Lung (tissue), 11 donors: ENCODE measurements at regions not wholly inside any gene's neighbourhood (a gene's known extent, or its start where the extent isn't known, plus 50 kb on each side); places are given as distances from the start of the nearest gene placed in this dataset.

ENCODE experiments used
- ATAC-seq: fragments of 200-7000 bp; cut with Tn5 transposase; one replicate; pipeline ENCODE4 v1.9.1; 2020; ENCODE audit warnings: moderate number of reproducible peaks; ENCODE audit not compliant: insufficient read depth, low FRiP score
- DNase-seq, 3 donors: peaks; one replicate each; pipeline ENCODE4 v3.0.0-alpha.2; 2013 to 2017
- H3K27ac ChIP-seq, 2 donors: one replicate each; pipeline ENCODE4 v1.5.1; 2013; ENCODE audit warnings: mild to moderate bottlenecking in 2 of 2, moderate library complexity in 2 of 2, control low read depth in 1 of 2, inconsistent platforms in 1 of 2, low read depth in 1 of 2, low read length in 1 of 2
- H3K27me3 ChIP-seq, 3 donors: one replicate each; pipeline ENCODE4 v1.5.1; 2013; ENCODE audit warnings: low read length in 2 of 3; ENCODE audit not compliant: control insufficient read depth in 3 of 3, insufficient read depth in 3 of 3
- H3K36me3 ChIP-seq, 4 donors: one replicate each; pipeline ENCODE4 v1.5.1; 2013; ENCODE audit warnings: low read length in 4 of 4, mild to moderate bottlenecking in 1 of 4, moderate library complexity in 1 of 4; ENCODE audit not compliant: control insufficient read depth in 4 of 4, insufficient read depth in 4 of 4
- H3K4me1 ChIP-seq, 5 donors: one replicate each; pipeline ENCODE4 v1.5.1; 2013; ENCODE audit warnings: low read length in 5 of 5, mild to moderate bottlenecking in 2 of 5, moderate library complexity in 1 of 5; ENCODE audit not compliant: control insufficient read depth in 5 of 5, insufficient read depth in 5 of 5
- H3K4me3 ChIP-seq: one replicate; pipeline ENCODE4 v1.5.1; 2013; ENCODE audit warnings: mild to moderate bottlenecking, control low read depth, moderate library complexity
- H3K9ac ChIP-seq, 2 donors: one replicate each; pipeline ENCODE4 v1.5.1; 2013; ENCODE audit warnings: low read length in 2 of 2, control low read depth in 1 of 2; ENCODE audit not compliant: insufficient read depth in 1 of 2
- H3K9me3 ChIP-seq, 4 donors: one replicate each; pipeline ENCODE4 v1.5.1; 2013; ENCODE audit warnings: low read length in 3 of 4, mild to moderate bottlenecking in 1 of 4, moderate library complexity in 1 of 4; ENCODE audit not compliant: control insufficient read depth in 4 of 4, insufficient read depth in 3 of 4
- CTCF ChIP-seq: IDR thresholded peaks from 2 replicates; pipeline ENCODE4 v1.5.1; 2012; ENCODE audit warnings: mild to moderate bottlenecking; ENCODE audit errors: control extremely low read depth, extremely low read depth
- WGBS, 2 donors: extraction: QIAGEN DNeasy Blood & Tissue Kit; methylation state at CpG; one replicate each; pipeline ENCODE4 v1.1.7; 2013; 5-methylcytosine and 5-hydroxymethylcytosine counted together
- donor health status: control.
- donor health status: control.
- donor health status: Bipolar disorder and iron deficiency.
- donor health status: healthy.
- donor health status: DM: yes; HTN: yes; CAD: no.

- H3K36me3 ChIP-seq: no peaks in the 10 kb centered on the region
- TF ChIP-seq CTCF: no peak
- peak overlapping the region; percentile 69 to 94 for H3K27ac ChIP-seq
- no peak overlapping the region for H3K9ac ChIP-seq
- peaks cover 9 to 28% (median 16%) of the 10 kb centered on the region in 5 donors for H3K4me1 ChIP-seq
- H3K27me3 ChIP-seq: no peaks in the 10 kb centered on the region
- WGBS, 2 donors: 62 to 64% methylated on average over 8 of the region's 8 CpGs
- DNase-seq (no peak), ATAC-seq (peak; percentile 55)
- H3K4me3 ChIP-seq: no peak overlapping the region
- no peaks in the 10 kb centered on the region for H3K9me3 ChIP-seq
Measured at GRCh38 chr9:694403-695154, 146.9 kb upstream of the DMRT1 start.

DNA sequence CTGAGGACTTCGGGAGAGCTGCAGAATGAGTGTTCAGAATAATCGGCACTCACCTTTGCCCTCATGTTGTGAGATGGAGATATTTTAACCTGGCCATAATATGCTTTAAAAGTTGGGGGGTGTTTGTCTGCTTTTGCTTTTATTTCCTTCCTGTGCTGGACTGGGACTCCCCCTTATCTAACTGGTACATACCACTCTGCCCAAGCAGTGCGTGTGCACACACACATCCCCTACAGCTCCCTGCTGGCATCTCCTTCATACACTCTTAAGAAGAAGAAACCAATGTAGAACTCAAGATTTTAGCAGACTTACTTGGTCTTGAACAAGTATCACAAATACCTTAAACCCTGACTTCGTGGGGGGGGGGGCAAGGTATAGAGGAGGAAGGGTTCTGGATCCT, 146.2 kb upstream of the DMRT1 start:
- 52 to 68% methylated on average over 4 of the region's 4 CpGs for WGBS, 2 donors
- DNase-seq: no peak
- H3K9ac ChIP-seq: no peak overlapping the region
- H3K9me3 ChIP-seq: no peaks in the 10 kb centered on the region
- H3K4me3 ChIP-seq: no peak overlapping the region
- no peaks in the 10 kb centered on the region for H3K27me3 ChIP-seq
- no peak for ATAC-seq
- peaks cover 9 to 28% (median 16%) of the 10 kb centered on the region in 5 donors for H3K4me1 ChIP-seq
- peak overlapping the region; percentile 29 to 94 for H3K27ac ChIP-seq
- no peaks in the 10 kb centered on the region for H3K36me3 ChIP-seq
- TF ChIP-seq CTCF: no peak

GRCh38 chr9:696332-697323, 144.9 kb upstream of the DMRT1 start:
- H3K4me3 ChIP-seq: no peak overlapping the region
- H3K27me3 ChIP-seq: no peaks in the 10 kb centered on the region
- no peak overlapping the region for H3K9ac ChIP-seq
- ATAC-seq: no peak
- H3K27ac ChIP-seq: peak overlapping the region in 1 of 2 donors; percentile 90
- DNase-seq: no peak
- H3K9me3 ChIP-seq: no peaks in the 10 kb centered on the region
- H3K4me1 ChIP-seq: peaks cover 9 to 28% (median 16%) of the 10 kb centered on the region in 5 donors
- WGBS, 2 donors: 57 to 62% methylated on average over 9 of the region's 9 CpGs
- TF ChIP-seq CTCF: no peak
- no peaks in the 10 kb centered on the region for H3K36me3 ChIP-seq
